Transverse colon (tissue), 4 donors: ENCODE measurements at regions not wholly inside any gene's neighbourhood (a gene's known extent, or its start where the extent isn't known, plus 50 kb on each side); places are given as distances from the start of the nearest gene placed in this dataset.

ENCODE experiments used
- DNase-seq: peaks from one replicate; pipeline ENCODE4 v3.0.0-alpha.2; 2019
- H3K27ac ChIP-seq, 4 donors: fragments of 200-600 bp; sonication (generic); 2 replicates each; pipeline ENCODE4 v1.5.1; 2016 to 2018; ENCODE audit warnings: inconsistent platforms in 4 of 4
- H3K27me3 ChIP-seq: fragments of 200-600 bp; sonication (generic); 2 replicates; pipeline ENCODE4 v1.5.1; 2017; ENCODE audit warnings: inconsistent platforms
- H3K36me3 ChIP-seq, 4 donors: fragments of 200-600 bp; sonication (generic); 2 replicates each; pipeline ENCODE4 v1.5.1; 2017 to 2019; ENCODE audit warnings: inconsistent platforms in 4 of 4
- H3K4me1 ChIP-seq, 4 donors: fragments of 200-600 bp; sonication (generic); 2 replicates each; pipeline ENCODE4 v1.5.1; 2017 to 2020; ENCODE audit warnings: inconsistent platforms in 4 of 4
- H3K4me3 ChIP-seq, 4 donors: fragments of 200-600 bp; sonication (generic); 1 replicate in 1 of 4; 2 replicates in 3 of 4; pipeline versions ENCODE4 v1.5.1 to v1.6.1; 2017 to 2019; ENCODE audit warnings: inconsistent platforms in 4 of 4
- H3K9me3 ChIP-seq, 2 donors: fragments of 200-600 bp; sonication (generic); 2 replicates each; pipeline ENCODE4 v1.5.1; 2017 to 2019; ENCODE audit warnings: inconsistent platforms in 2 of 2
- EP300 ChIP-seq: sonication (generic); formaldehyde crosslinking; IDR thresholded peaks from one replicate; pipeline ENCODE4 v1.6.1; 2017; ENCODE audit warnings: antibody characterized with exemption, low read depth
- POLR2A ChIP-seq: fragments of 450-650 bp; IDR thresholded peaks from one replicate; pipeline ENCODE4 v1.6.1; 2016; ENCODE audit warnings: antibody characterized with exemption, mild to moderate bottlenecking, moderate library complexity
- POLR2AphosphoS5 ChIP-seq, 3 donors: sonication (generic); formaldehyde crosslinking; IDR thresholded peaks; one replicate each; pipeline ENCODE4 v1.6.1; 2016; ENCODE audit warnings: antibody characterized with exemption in 3 of 3
- WGBS, 2 donors: methylation state at CpG; one replicate each; pipeline ENCODE4 v1.1.5; 2018; ENCODE audit warnings: low coverage in 1 of 2; 5-methylcytosine and 5-hydroxymethylcytosine counted together
- in situ Hi-C, 4 donors: fragments of 200-750 bp; cut with MboI; loops; one replicate each; pipeline versions ENCODE4 v1.15.0 to v1.15.1; 2017; ENCODE audit warnings: low sequenced_read_pairs in 3 of 4, low pct_ligation_motif_present in 1 of 4, low pct_unique_long_range_greater_than_20kb in 1 of 4
- intact Hi-C: fragments of 100-400 bp; cut with DNase I; formaldehyde crosslinking; loops from one replicate; pipeline ENCODE4 v1.15.1; 2023; ENCODE audit warnings: low total_unique reads
- TF ChIP-seq, protein P1 (sequence below), 5 experiments: fragments of 200-600 bp in 3 of 5; fragments of 450-650 bp in 2 of 5; sonication (generic) in 3 of 5; IDR thresholded peaks; 1 replicate in 2 of 5; 2 replicates in 3 of 5; pipeline ENCODE4 v1.5.1; 2016 to 2017; ENCODE audit warnings: antibody characterized with exemption in 5 of 5, inconsistent platforms in 3 of 5, mild to moderate bottlenecking in 2 of 5, moderate library complexity in 1 of 5

GRCh38 chr2:4346628-4347027 is 643.3 kb downstream of the DCDC2C start:
- TF ChIP-seq, protein P1, sequence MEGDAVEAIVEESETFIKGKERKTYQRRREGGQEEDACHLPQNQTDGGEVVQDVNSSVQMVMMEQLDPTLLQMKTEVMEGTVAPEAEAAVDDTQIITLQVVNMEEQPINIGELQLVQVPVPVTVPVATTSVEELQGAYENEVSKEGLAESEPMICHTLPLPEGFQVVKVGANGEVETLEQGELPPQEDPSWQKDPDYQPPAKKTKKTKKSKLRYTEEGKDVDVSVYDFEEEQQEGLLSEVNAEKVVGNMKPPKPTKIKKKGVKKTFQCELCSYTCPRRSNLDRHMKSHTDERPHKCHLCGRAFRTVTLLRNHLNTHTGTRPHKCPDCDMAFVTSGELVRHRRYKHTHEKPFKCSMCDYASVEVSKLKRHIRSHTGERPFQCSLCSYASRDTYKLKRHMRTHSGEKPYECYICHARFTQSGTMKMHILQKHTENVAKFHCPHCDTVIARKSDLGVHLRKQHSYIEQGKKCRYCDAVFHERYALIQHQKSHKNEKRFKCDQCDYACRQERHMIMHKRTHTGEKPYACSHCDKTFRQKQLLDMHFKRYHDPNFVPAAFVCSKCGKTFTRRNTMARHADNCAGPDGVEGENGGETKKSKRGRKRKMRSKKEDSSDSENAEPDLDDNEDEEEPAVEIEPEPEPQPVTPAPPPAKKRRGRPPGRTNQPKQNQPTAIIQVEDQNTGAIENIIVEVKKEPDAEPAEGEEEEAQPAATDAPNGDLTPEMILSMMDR (IDR thresholded peaks at IDR 0.05) = no peak
- no peak for TF ChIP-seq POLR2AphosphoS5 (IDR thresholded peaks at IDR 0.05)
- no peak for TF ChIP-seq EP300
- no peak for TF ChIP-seq POLR2A
- no peaks in the 10 kb centered on the region for H3K4me1 ChIP-seq
- intact Hi-C loops = no loop called here
- H3K27me3 ChIP-seq = no peaks in the 10 kb centered on the region
- WGBS, 2 donors = 17 to 29% methylated on average over 1 of the region's 1 CpG
- peaks cover 4 to 5% of the 10 kb centered on the region in 2 donors for H3K9me3 ChIP-seq
- DNase-seq = no peak
- H3K27ac ChIP-seq = no peak overlapping the region
- in situ Hi-C loops = no loop called here
- H3K4me3 ChIP-seq = no peak overlapping the region
- no peaks in the 10 kb centered on the region for H3K36me3 ChIP-seq

DNA sequence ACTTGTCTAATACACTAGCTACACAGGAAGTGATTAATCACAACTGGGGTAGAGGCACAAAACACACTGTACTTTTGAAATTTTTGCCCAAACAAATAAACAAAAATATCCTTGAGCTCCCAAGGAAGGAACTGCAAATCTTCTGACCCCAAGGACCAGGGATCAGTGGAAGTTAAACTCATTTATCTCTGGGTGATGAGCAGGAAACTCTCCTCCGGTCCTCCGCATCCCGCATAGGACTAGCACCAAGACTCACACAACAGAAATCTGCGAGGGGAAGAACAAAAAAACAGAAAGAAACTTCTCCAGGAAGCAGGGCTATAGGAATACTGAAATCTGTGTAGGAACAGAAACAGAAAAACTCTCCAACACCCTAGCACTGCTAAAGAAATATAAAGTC is 650.3 kb downstream of the DCDC2C start:
- in situ Hi-C loops (no loop called here), intact Hi-C loops (no loop called here)
- Histone ChIP-seq H3K36me3 (no peaks in the 10 kb centered on the region), H3K27ac (no peak overlapping the region), H3K9me3 (no peaks in the 10 kb centered on the region), H3K27me3 (no peaks in the 10 kb centered on the region), H3K4me1 (no peaks in the 10 kb centered on the region), H3K4me3 (no peak overlapping the region)
- TF ChIP-seq POLR2A = no peak
- no peak for DNase-seq
- 87 to 94% methylated on average over 4 of the region's 4 CpGs for WGBS, 2 donors

DNA sequence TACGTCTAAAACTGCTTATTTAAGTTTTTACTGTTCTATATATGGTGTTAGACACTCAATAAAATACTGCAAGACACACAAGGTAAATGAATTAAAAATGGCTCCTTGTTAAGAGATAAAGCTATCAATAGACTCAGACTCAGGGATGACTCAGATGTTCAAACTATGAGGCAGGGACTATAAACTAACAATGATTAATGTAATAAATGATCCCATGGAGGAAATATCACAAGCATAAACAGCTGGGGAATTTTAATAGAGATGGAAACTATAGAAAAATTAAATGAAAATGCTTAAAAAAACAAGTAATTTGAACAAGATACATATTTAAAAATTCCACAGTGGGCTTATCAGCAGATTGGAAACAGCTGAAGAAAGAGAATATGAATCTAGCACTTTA is 650.8 kb downstream of the DCDC2C start:
- no peak overlapping the region for H3K27ac ChIP-seq
- no peaks in the 10 kb centered on the region for H3K4me1 ChIP-seq
- 56 to 64% methylated on average over 1 of the region's 1 CpG for WGBS, 2 donors
- H3K4me3 ChIP-seq = no peak overlapping the region
- DNase-seq = no peak
- intact Hi-C loops = no loop called here
- no peaks in the 10 kb centered on the region for H3K27me3 ChIP-seq
- H3K36me3 ChIP-seq = no peaks in the 10 kb centered on the region
- TF ChIP-seq EP300 (no peak), POLR2AphosphoS5 (IDR thresholded peaks at IDR 0.05) (no peak), POLR2A (no peak)
- TF ChIP-seq, protein P1 (IDR thresholded peaks at IDR 0.05) = no peak
- H3K9me3 ChIP-seq = no peaks in the 10 kb centered on the region
- in situ Hi-C loops = no loop called here

- no peaks in the 10 kb centered on the region for H3K36me3 ChIP-seq
- 75 to 85% methylated on average over 6 to 10 of the region's 10 CpGs for WGBS, 2 donors
- no peak overlapping the region for H3K4me3 ChIP-seq
- TF ChIP-seq POLR2A (no peak), EP300 (no peak), POLR2AphosphoS5 (IDR thresholded peaks at IDR 0.05) (no peak)
- TF ChIP-seq, protein P1 (IDR thresholded peaks at IDR 0.05) = no peak
- no peak for DNase-seq
- intact Hi-C loops = no loop called here
- H3K9me3 ChIP-seq = no peaks in the 10 kb centered on the region
- H3K4me1 ChIP-seq = no peaks in the 10 kb centered on the region
- no peaks in the 10 kb centered on the region for H3K27me3 ChIP-seq
- in situ Hi-C loops = no loop called here
- H3K27ac ChIP-seq = no peak overlapping the region
These were observed 651.3 kb downstream of the DCDC2C start for GRCh38 chr2:4354678-4355077.

GRCh38 chr2:4356109-4356508 is 652.7 kb downstream of the DCDC2C start:
- no peak for DNase-seq
- Histone ChIP-seq H3K36me3 (no peaks in the 10 kb centered on the region), H3K4me3 (no peak overlapping the region), H3K9me3 (no peaks in the 10 kb centered on the region), H3K27ac (no peak overlapping the region), H3K27me3 (no peaks in the 10 kb centered on the region), H3K4me1 (no peaks in the 10 kb centered on the region)
- no peak for TF ChIP-seq POLR2AphosphoS5 (IDR thresholded peaks at IDR 0.05)
- intact Hi-C loops (no loop called here), in situ Hi-C loops (no loop called here)
- WGBS, 2 donors = 66 to 71% methylated on average over 3 of the region's 3 CpGs
